ENCODE measurements at regions not wholly inside any gene's neighbourhood (a gene's known extent, or its start where the extent isn't known, plus 50 kb on each side); places are given as distances from the start of the nearest gene placed in this dataset.
A peak's percentile ranks its signal among the peaks of the same experiment; 100 is the strongest.
"Not testable (repeated sequence)": the region's sequence is repeated elsewhere in the genome, so short reads cannot be mapped to it uniquely, and the experiment has no call there.

GRCh38 chr21:18840239-18840638, 436.7 kb upstream of the TMPRSS15 start:
- peak; percentile 1 for DNase-seq

- DNase-seq: not testable (repeated sequence)
These were observed 454.0 kb upstream of the TMPRSS15 start for GRCh38 chr21:18857606-18858005.

- DNase-seq: no peak
These were observed 465.5 kb upstream of the TMPRSS15 start for GRCh38 chr21:18869104-18869503.

- DNase-seq: no peak
These were observed 474.3 kb upstream of the TMPRSS15 start for GRCh38 chr21:18877917-18878316.

- DNase-seq: no peak
These were observed 484.5 kb upstream of the TMPRSS15 start for GRCh38 chr21:18887922-18888602.

GRCh38 chr21:18893406-18893805, 489.8 kb upstream of the TMPRSS15 start:
- no peak for DNase-seq

GRCh38 chr21:18894387-18894786, 490.8 kb upstream of the TMPRSS15 start:
- DNase-seq: no peak

GRCh38 chr21:18899261-18899660, 495.7 kb upstream of the TMPRSS15 start:
- no peak for DNase-seq

GRCh38 chr21:18902660-18903059, 499.1 kb upstream of the TMPRSS15 start:
- DNase-seq: no peak

- no peak for DNase-seq
These were observed 503.5 kb upstream of the TMPRSS15 start for GRCh38 chr21:18907076-18907475.

- DNase-seq: no peak
These were observed 505.1 kb upstream of the TMPRSS15 start for GRCh38 chr21:18908641-18909040.

- DNase-seq: no peak
These were observed 510.3 kb upstream of the TMPRSS15 start for GRCh38 chr21:18913914-18914313.

GRCh38 chr21:18914570-18914969, 511.0 kb upstream of the TMPRSS15 start:
- no peak for DNase-seq

GRCh38 chr21:18917622-18918021, 514.0 kb upstream of the TMPRSS15 start:
- DNase-seq: no peak

GRCh38 chr21:18931237-18931636, 527.7 kb upstream of the TMPRSS15 start:
- no peak for DNase-seq

GRCh38 chr21:18937337-18937736, 533.8 kb upstream of the TMPRSS15 start:
- no peak for DNase-seq

GRCh38 chr21:18940791-18941190, 537.2 kb upstream of the TMPRSS15 start:
- DNase-seq: no peak

GRCh38 chr21:18950045-18950740, 546.6 kb upstream of the TMPRSS15 start:
- DNase-seq: no peak

GRCh38 chr21:18951271-18952038, 547.9 kb upstream of the TMPRSS15 start:
- peak; percentile 6 for DNase-seq

GRCh38 chr21:18954441-18954844, 550.9 kb upstream of the TMPRSS15 start:
- no peak for DNase-seq

GRCh38 chr21:18959817-18960216, 556.2 kb upstream of the TMPRSS15 start:
- no peak for DNase-seq

- no peak for DNase-seq
These were observed 556.7 kb upstream of the TMPRSS15 start for GRCh38 chr21:18960306-18960705.

- no peak for DNase-seq
These were observed 566.8 kb upstream of the TMPRSS15 start for GRCh38 chr21:18970416-18970815.

- DNase-seq: no peak
These were observed 567.4 kb upstream of the TMPRSS15 start for GRCh38 chr21:18970941-18971340.
